IMR-90 (cell line): ENCODE measurements at regions not wholly inside any gene's neighbourhood (a gene's known extent, or its start where the extent isn't known, plus 50 kb on each side); places are given as distances from the start of the nearest gene placed in this dataset.

Source experiments
- ATAC-seq: fragments of 200-7000 bp; cut with Tn5 transposase; 2 replicates; pipeline ENCODE4 v1.9.1; 2020; ENCODE audit warnings: low read depth, mild to moderate bottlenecking, moderate library complexity
- BruUV-seq: library from RNA; stranded (reverse); fragments of 400-500 nt; replicated peaks from 2 replicates; lab custom pipeline; 2021; lab: Mats Ljungman, UMichigan
- CTCF ChIA-PET: fragments of 300-600 bp; formaldehyde crosslinking; extraction: SDS; loops from one replicate; lab custom pipeline; 2021; ENCODE audit warnings: antibody characterized with exemption; lab: Yijun Ruan, JAX
- POLR2A ChIA-PET: fragments of 300-600 bp; sonication (Branson Sonifier 250); formaldehyde crosslinking; loops from one replicate; lab custom pipeline; 2022; ENCODE audit warnings: antibody characterized with exemption; ENCODE audit not compliant: unreplicated experiment; lab: Charles Lee
- DNase-seq: peaks from one replicate; pipeline ENCODE4 v3.0.0; 2013
- H2AFZ ChIP-seq: replicated peaks from 2 replicates; pipeline ENCODE3; 2013; ENCODE audit warnings: low read length, mild to moderate bottlenecking; ENCODE audit not compliant: poor library complexity
- H2AK5ac ChIP-seq: 2 replicates; pipeline ENCODE4 v1.6.1; 2013; ENCODE audit warnings: low read depth, low read length, inconsistent platforms
- H2AK9ac ChIP-seq: replicated peaks from 2 replicates; pipeline ENCODE3; 2013; ENCODE audit warnings: mild to moderate bottlenecking, low read depth, low read length, moderate library complexity; ENCODE audit not compliant: poor library complexity
- H2BK120ac ChIP-seq: 2 replicates; pipeline ENCODE4 v1.6.1; 2013; ENCODE audit warnings: low read depth, low read length, inconsistent platforms
- H2BK15ac ChIP-seq: 3 replicates; pipeline ENCODE4 v1.6.1; 2013; ENCODE audit warnings: low read depth, low read length, inconsistent platforms
- H2BK20ac ChIP-seq: 2 replicates; pipeline ENCODE4 v1.6.1; 2013; ENCODE audit warnings: low read depth, mild to moderate bottlenecking, inconsistent platforms, low read length, moderate library complexity
- H2BK5ac ChIP-seq: 2 replicates; pipeline ENCODE4 v1.6.1; 2013; ENCODE audit warnings: mild to moderate bottlenecking, low read depth, low read length, inconsistent platforms; ENCODE audit not compliant: poor library complexity, severe bottlenecking
- H3K14ac ChIP-seq: replicated peaks from 2 replicates; pipeline ENCODE4 v1.6.1; 2013; ENCODE audit warnings: low read depth, low read length, inconsistent platforms
- H3K18ac ChIP-seq: 2 replicates; pipeline ENCODE4 v1.6.1; 2013; ENCODE audit warnings: low read depth, low read length, control low read depth
- H3K23ac ChIP-seq: 2 replicates; pipeline ENCODE4 v1.6.1; 2013; ENCODE audit warnings: low read depth, low read length, inconsistent platforms
- H3K27ac ChIP-seq: 2 replicates; pipeline ENCODE4 v1.5.1; 2013; ENCODE audit warnings: mild to moderate bottlenecking, control low read depth, low read length; ENCODE audit not compliant: insufficient read depth
- H3K27me3 ChIP-seq: 2 replicates; pipeline ENCODE4 v1.6.1; 2013; ENCODE audit warnings: low read length; ENCODE audit not compliant: control insufficient read depth, insufficient read depth
- H3K36me3 ChIP-seq: 2 replicates; pipeline ENCODE4 v1.6.1; 2013; ENCODE audit warnings: low read length, mixed read lengths; ENCODE audit not compliant: control insufficient read depth, insufficient read depth
- H3K4ac ChIP-seq: 2 replicates; pipeline ENCODE4 v1.6.1; 2013; ENCODE audit warnings: low read depth, low read length, inconsistent platforms
- H3K4me1 ChIP-seq: 2 replicates; pipeline ENCODE4 v1.6.1; 2013; ENCODE audit warnings: low read length, mixed read lengths; ENCODE audit not compliant: control insufficient read depth, insufficient read depth
- H3K4me2 ChIP-seq: 2 replicates; pipeline ENCODE4 v1.6.1; 2013; ENCODE audit warnings: low read depth, mild to moderate bottlenecking, control low read depth, low read length, moderate library complexity
- H3K4me3 ChIP-seq: 2 replicates; pipeline ENCODE4 v1.5.1; 2013; ENCODE audit warnings: low read depth, mild to moderate bottlenecking, control low read depth, low read length, moderate library complexity; ENCODE audit not compliant: insufficient read depth
- H3K56ac ChIP-seq: 2 replicates; pipeline ENCODE4 v1.6.1; 2013; ENCODE audit warnings: low read length, inconsistent platforms; ENCODE audit not compliant: insufficient read depth; ENCODE audit errors: extremely low read depth
- H3K79me1 ChIP-seq, 2 experiments: 2 replicates each; pipeline ENCODE4 v1.6.1; 2013; ENCODE audit warnings: low read length in 2 of 2, inconsistent platforms in 1 of 2, low read depth in 1 of 2
- H3K9ac ChIP-seq: 2 replicates; pipeline ENCODE4 v1.6.1; 2013; ENCODE audit warnings: low read depth, low read length, control low read depth
- H3K9me1 ChIP-seq: 2 replicates; pipeline ENCODE4 v1.6.1; 2013; ENCODE audit warnings: low read length, inconsistent platforms; ENCODE audit not compliant: insufficient read depth
- H3K9me3 ChIP-seq: 2 replicates; pipeline ENCODE4 v1.6.1; 2013; ENCODE audit warnings: low read length; ENCODE audit not compliant: control insufficient read depth, insufficient read depth
- H4K20me1 ChIP-seq: 2 replicates; pipeline ENCODE4 v1.6.1; 2013; ENCODE audit warnings: low read length, inconsistent platforms; ENCODE audit not compliant: insufficient read depth
- H4K5ac ChIP-seq: 2 replicates; pipeline ENCODE4 v1.6.1; 2013; ENCODE audit warnings: mild to moderate bottlenecking, low read depth, low read length, control low read depth
- H4K8ac ChIP-seq, 2 experiments: 2 replicates each; pipeline ENCODE4 v1.6.1; 2013; ENCODE audit warnings: low read depth in 2 of 2, low read length in 2 of 2, control low read depth in 1 of 2, inconsistent platforms in 1 of 2
- H4K91ac ChIP-seq: 2 replicates; pipeline ENCODE4 v1.6.1; 2013; ENCODE audit warnings: low read depth, low read length, inconsistent platforms; ENCODE audit not compliant: insufficient read depth
- BHLHE40 ChIP-seq: fragments of 150-350 bp; IDR thresholded peaks from 2 replicates; pipeline ENCODE4 v1.6.1; 2016; ENCODE audit warnings: mild to moderate bottlenecking, low read depth, low read length
- CEBPB ChIP-seq: IDR thresholded peaks from 2 replicates; pipeline ENCODE4 v1.6.1; 2012; ENCODE audit warnings: low read depth, low read length, improper control_type of control experiment
- CHD1 ChIP-seq: IDR thresholded peaks from 2 replicates; pipeline ENCODE4 v1.6.1; 2012; ENCODE audit warnings: low read depth, low read length, improper control_type of control experiment
- FOS ChIP-seq: fragments of 150-350 bp; IDR thresholded peaks from 2 replicates; pipeline ENCODE4 v1.6.1; 2016; ENCODE audit warnings: low read depth, low read length
- MAFK ChIP-seq: IDR thresholded peaks from 2 replicates; pipeline ENCODE4 v1.6.1; 2012; ENCODE audit warnings: low read depth, low read length, improper control_type of control experiment
- MAZ ChIP-seq: IDR thresholded peaks from 2 replicates; pipeline ENCODE4 v1.6.1; 2012; ENCODE audit warnings: low read depth, mild to moderate bottlenecking, low read length, improper control_type of control experiment, moderate library complexity, borderline replicate concordance
- MXI1 ChIP-seq: IDR thresholded peaks from 2 replicates; pipeline ENCODE4 v1.6.1; 2012; ENCODE audit warnings: low read depth, mild to moderate bottlenecking, low read length, moderate library complexity, borderline replicate concordance
- NFE2L2 ChIP-seq: fragments of 150-350 bp; IDR thresholded peaks from 2 replicates; pipeline ENCODE4 v1.6.1; 2016; ENCODE audit warnings: low read depth, mild to moderate bottlenecking, low read length
- POLR2A ChIP-seq: IDR thresholded peaks from 2 replicates; pipeline ENCODE4 v1.6.1; 2012; ENCODE audit warnings: mild to moderate bottlenecking, low read depth, low read length
- RAD21 ChIP-seq: IDR thresholded peaks from 2 replicates; pipeline ENCODE4 v1.6.1; 2012; ENCODE audit warnings: low read length, improper control_type of control experiment
- RCOR1 ChIP-seq: IDR thresholded peaks from 2 replicates; pipeline ENCODE4 v1.6.1; 2012; ENCODE audit warnings: mild to moderate bottlenecking, low read length, improper control_type of control experiment; ENCODE audit not compliant: insufficient replicate concordance
- RFX5 ChIP-seq: IDR thresholded peaks from 2 replicates; pipeline ENCODE4 v1.8.0; 2012; ENCODE audit warnings: low read depth, mild to moderate bottlenecking, low read length, moderate library complexity
- SMC3 ChIP-seq: fragments of 150-350 bp; IDR thresholded peaks from 2 replicates; pipeline ENCODE4 v1.6.1; 2016; ENCODE audit warnings: low read depth, mild to moderate bottlenecking, antibody characterized with exemption, low read length, moderate library complexity
- WGBS, 2 experiments: methylation state at CpG; one replicate each; pipeline versions ENCODE4 v1.1.5 to v1.1.7; 2013; ENCODE audit warnings: missing lambda C conversion rate in 2 of 2; ENCODE audit not compliant: insufficient read length in 1 of 2; ENCODE audit errors: extremely low coverage in 2 of 2; 5-methylcytosine and 5-hydroxymethylcytosine counted together
- dilution Hi-C: fragments of 300-500 bp; cut with HindIII; formaldehyde crosslinking; loops from one replicate; pipeline ENCODE4 v1.14.3; 2018; ENCODE audit warnings: low sequenced_read_pairs; ENCODE audit not compliant: unreplicated experiment
- in situ Hi-C: fragments of 300-500 bp; cut with MboI; formaldehyde crosslinking; loops from 3 replicates; pipeline ENCODE4 v1.14.3; 2019; ENCODE audit warnings: low sequenced_read_pairs, inconsistent platforms, mixed read lengths
- intact Hi-C: fragments of 100-400 bp; cut with micrococcal nuclease; formaldehyde crosslinking; loops from 2 replicates; pipeline ENCODE4 v1.10.0; 2022
- TF ChIP-seq, protein P1 (sequence below): fragments of 150-350 bp; IDR thresholded peaks from 2 replicates; pipeline ENCODE4 v1.6.1; 2016; ENCODE audit warnings: low read depth, mild to moderate bottlenecking, low read length, moderate library complexity, borderline replicate concordance
- TF ChIP-seq, protein P2 (sequence below): fragments of 150-350 bp; IDR thresholded peaks from 2 replicates; pipeline ENCODE4 v1.6.1; 2017; ENCODE audit warnings: mild to moderate bottlenecking, antibody characterized with exemption, low read length, low read depth
- TF ChIP-seq, protein P3 (sequence below): conservative IDR thresholded peaks from 2 replicates; pipeline ENCODE4 v1.5.1; 2012; ENCODE audit warnings: mild to moderate bottlenecking, low read depth, low read length, improper control_type of control experiment

DNA sequence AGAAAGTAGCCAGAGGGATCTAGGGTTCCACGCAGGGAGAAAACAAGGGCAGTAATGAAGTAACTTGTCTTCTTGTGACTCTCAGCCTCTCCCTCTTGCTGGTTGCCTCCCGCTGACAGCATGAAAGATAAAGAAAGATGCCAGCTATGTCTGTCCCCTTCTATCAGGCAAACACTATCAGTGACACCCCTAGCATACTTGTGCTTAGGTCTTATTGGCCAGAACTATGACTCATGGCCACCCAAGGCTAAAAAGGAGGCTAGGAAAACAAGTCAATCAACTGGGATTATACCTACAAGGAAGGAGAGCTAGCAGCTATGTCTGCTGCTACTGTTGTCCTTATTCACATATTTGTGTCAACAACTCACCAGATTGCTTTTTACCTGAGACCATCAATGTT lies 206.8 kb upstream of the SOX4 start:
- CTCF ChIA-PET: no interaction called here
- no peak overlapping the region for H4K8ac ChIP-seq
- no peak overlapping the region for H3K18ac ChIP-seq
- no peaks in the 10 kb centered on the region for H3K79me1 ChIP-seq
- no peaks in the 10 kb centered on the region for H3K36me3 ChIP-seq
- POLR2A ChIA-PET: no interaction called here
- no TSS peak for BruUV-seq
- intact Hi-C loops: no loop called here
- H2BK20ac ChIP-seq: no peak overlapping the region
- H2BK5ac ChIP-seq: no peak overlapping the region
- in situ Hi-C loops: no loop called here
- no peak overlapping the region for H3K23ac ChIP-seq
- H3K4me2 ChIP-seq: no peak overlapping the region
- H2BK15ac ChIP-seq: no peak overlapping the region
- no peaks in the 10 kb centered on the region for H3K9me1 ChIP-seq
- no peak overlapping the region for H4K5ac ChIP-seq
- DNase-seq (no peak), ATAC-seq (no peak)
- no peak overlapping the region for H3K14ac ChIP-seq
- no peak overlapping the region for H2AK9ac ChIP-seq
- H3K9me3 ChIP-seq: no peaks in the 10 kb centered on the region
- WGBS, 2 experiments: no CpG with 5 or more reads among the region's 2 CpGs
- no peak for TF ChIP-seq BHLHE40
- no peak for TF ChIP-seq RFX5
- TF ChIP-seq, protein P1, sequence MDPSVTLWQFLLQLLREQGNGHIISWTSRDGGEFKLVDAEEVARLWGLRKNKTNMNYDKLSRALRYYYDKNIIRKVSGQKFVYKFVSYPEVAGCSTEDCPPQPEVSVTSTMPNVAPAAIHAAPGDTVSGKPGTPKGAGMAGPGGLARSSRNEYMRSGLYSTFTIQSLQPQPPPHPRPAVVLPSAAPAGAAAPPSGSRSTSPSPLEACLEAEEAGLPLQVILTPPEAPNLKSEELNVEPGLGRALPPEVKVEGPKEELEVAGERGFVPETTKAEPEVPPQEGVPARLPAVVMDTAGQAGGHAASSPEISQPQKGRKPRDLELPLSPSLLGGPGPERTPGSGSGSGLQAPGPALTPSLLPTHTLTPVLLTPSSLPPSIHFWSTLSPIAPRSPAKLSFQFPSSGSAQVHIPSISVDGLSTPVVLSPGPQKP: no peak
- no peak for TF ChIP-seq FOS
- TF ChIP-seq, protein P2, sequence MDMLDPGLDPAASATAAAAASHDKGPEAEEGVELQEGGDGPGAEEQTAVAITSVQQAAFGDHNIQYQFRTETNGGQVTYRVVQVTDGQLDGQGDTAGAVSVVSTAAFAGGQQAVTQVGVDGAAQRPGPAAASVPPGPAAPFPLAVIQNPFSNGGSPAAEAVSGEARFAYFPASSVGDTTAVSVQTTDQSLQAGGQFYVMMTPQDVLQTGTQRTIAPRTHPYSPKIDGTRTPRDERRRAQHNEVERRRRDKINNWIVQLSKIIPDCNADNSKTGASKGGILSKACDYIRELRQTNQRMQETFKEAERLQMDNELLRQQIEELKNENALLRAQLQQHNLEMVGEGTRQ: no peak
- no peak for TF ChIP-seq MXI1
- no peak for TF ChIP-seq MAZ
- TF ChIP-seq SMC3: no peak
- no peak for TF ChIP-seq POLR2A
- no peak for TF ChIP-seq NFE2L2
- TF ChIP-seq RAD21: no peak
- no peak for TF ChIP-seq RCOR1
- no peak for TF ChIP-seq MAFK
- TF ChIP-seq, protein P3, sequence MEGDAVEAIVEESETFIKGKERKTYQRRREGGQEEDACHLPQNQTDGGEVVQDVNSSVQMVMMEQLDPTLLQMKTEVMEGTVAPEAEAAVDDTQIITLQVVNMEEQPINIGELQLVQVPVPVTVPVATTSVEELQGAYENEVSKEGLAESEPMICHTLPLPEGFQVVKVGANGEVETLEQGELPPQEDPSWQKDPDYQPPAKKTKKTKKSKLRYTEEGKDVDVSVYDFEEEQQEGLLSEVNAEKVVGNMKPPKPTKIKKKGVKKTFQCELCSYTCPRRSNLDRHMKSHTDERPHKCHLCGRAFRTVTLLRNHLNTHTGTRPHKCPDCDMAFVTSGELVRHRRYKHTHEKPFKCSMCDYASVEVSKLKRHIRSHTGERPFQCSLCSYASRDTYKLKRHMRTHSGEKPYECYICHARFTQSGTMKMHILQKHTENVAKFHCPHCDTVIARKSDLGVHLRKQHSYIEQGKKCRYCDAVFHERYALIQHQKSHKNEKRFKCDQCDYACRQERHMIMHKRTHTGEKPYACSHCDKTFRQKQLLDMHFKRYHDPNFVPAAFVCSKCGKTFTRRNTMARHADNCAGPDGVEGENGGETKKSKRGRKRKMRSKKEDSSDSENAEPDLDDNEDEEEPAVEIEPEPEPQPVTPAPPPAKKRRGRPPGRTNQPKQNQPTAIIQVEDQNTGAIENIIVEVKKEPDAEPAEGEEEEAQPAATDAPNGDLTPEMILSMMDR: no peak
- no peak for TF ChIP-seq CHD1
- no peak for TF ChIP-seq CEBPB
- no peak overlapping the region for H3K4ac ChIP-seq
- no peak overlapping the region for H3K56ac ChIP-seq
- no peaks in the 10 kb centered on the region for H4K20me1 ChIP-seq
- no peak overlapping the region for H3K4me3 ChIP-seq
- no peak overlapping the region for H2BK120ac ChIP-seq
- no peak overlapping the region for H4K91ac ChIP-seq
- H3K9ac ChIP-seq: no peak overlapping the region
- no peaks in the 10 kb centered on the region for H3K27me3 ChIP-seq
- dilution Hi-C loops: no loop called here
- H3K4me1 ChIP-seq: no peaks in the 10 kb centered on the region
- no peak overlapping the region for H2AFZ ChIP-seq
- H3K27ac ChIP-seq: no peak overlapping the region
- no peak overlapping the region for H2AK5ac ChIP-seq
